SK-N-SH treated with all-trans-retinoic acid at 6 μM for 48 hours (cell line): ENCODE measurements at regions not wholly inside any gene's neighbourhood (a gene's known extent, or its start where the extent isn't known, plus 50 kb on each side); places are given as distances from the start of the nearest gene placed in this dataset.

Experiments used
- ARNTL ChIP-seq: fragments of 450-650 bp; formaldehyde crosslinking; IDR thresholded peaks from 2 replicates; pipeline ENCODE4 v1.5.0; 2020; ENCODE audit warnings: low read depth, mild to moderate bottlenecking, moderate library complexity, borderline replicate concordance
- CSRNP3 ChIP-seq: fragments of 250-450 bp; sonication (Bioruptor Pico); IDR thresholded peaks from 2 replicates; pipeline ENCODE4 v1.5.1; 2021; ENCODE audit warnings: mild to moderate bottlenecking, moderate library complexity
- ESRRG ChIP-seq: fragments of 250-450 bp; sonication (Bioruptor Pico); IDR thresholded peaks from 2 replicates; pipeline ENCODE4 v1.6.1; 2021; ENCODE audit warnings: mild to moderate bottlenecking
- GLIS3 ChIP-seq: fragments of 250-450 bp; sonication (Bioruptor Pico); IDR thresholded peaks from 2 replicates; pipeline ENCODE4 v1.5.0; 2020; ENCODE audit warnings: mild to moderate bottlenecking, moderate library complexity
- ISL1 ChIP-seq: fragments of 250-450 bp; sonication (Bioruptor Pico); IDR thresholded peaks from 2 replicates; pipeline ENCODE4 v2.1.2; 2022; ENCODE audit warnings: mild to moderate bottlenecking, moderate library complexity
- PATZ1 ChIP-seq: fragments of 250-450 bp; sonication (Bioruptor Pico); IDR thresholded peaks from 2 replicates; pipeline ENCODE4 v1.8.0; 2020; ENCODE audit warnings: mild to moderate bottlenecking, moderate library complexity, borderline replicate concordance
- PPARA ChIP-seq: fragments of 250-450 bp; sonication (Bioruptor Pico); IDR thresholded peaks from 2 replicates; pipeline ENCODE4 v1.5.0; 2020; ENCODE audit warnings: mild to moderate bottlenecking, borderline replicate concordance
- RARB ChIP-seq: fragments of 250-450 bp; sonication (Bioruptor Pico); IDR thresholded peaks from 2 replicates; pipeline ENCODE4 v1.8.0; 2021; ENCODE audit warnings: mild to moderate bottlenecking, moderate library complexity
- TOX ChIP-seq: fragments of 250-450 bp; sonication (Bioruptor Pico); IDR thresholded peaks from 2 replicates; pipeline ENCODE4 v1.8.0; 2021; ENCODE audit warnings: mild to moderate bottlenecking, moderate library complexity, borderline replicate concordance
- TSHZ2 ChIP-seq: fragments of 250-450 bp; sonication (Bioruptor Pico); IDR thresholded peaks from 2 replicates; pipeline ENCODE4 v1.5.0; 2020; ENCODE audit warnings: mild to moderate bottlenecking, moderate library complexity
- ZFP30 ChIP-seq: fragments of 450-650 bp; formaldehyde crosslinking; IDR thresholded peaks from 2 replicates; pipeline ENCODE4 v1.5.0; 2022; ENCODE audit warnings: mild to moderate bottlenecking, moderate library complexity
- ZNF565 ChIP-seq: fragments of 450-650 bp; formaldehyde crosslinking; conservative IDR thresholded peaks from 2 replicates; pipeline ENCODE4 v1.5.0; 2020; ENCODE audit warnings: low read depth, mild to moderate bottlenecking, moderate library complexity
- ZNF70 ChIP-seq: fragments of 450-650 bp; formaldehyde crosslinking; IDR thresholded peaks from 2 replicates; pipeline ENCODE4 v1.5.0; 2020; ENCODE audit warnings: mild to moderate bottlenecking, moderate library complexity

- no peak for TF ChIP-seq GLIS3
- TF ChIP-seq RARB (CRISPR knock-in tag), result no peak
- TF ChIP-seq TOX, result no peak
- no peak for TF ChIP-seq ZNF565 (CRISPR knock-in tag)
- no peak for TF ChIP-seq ZFP30
- no peak for TF ChIP-seq PPARA (CRISPR knock-in tag)
- no peak for TF ChIP-seq ZNF70
- no peak for TF ChIP-seq PATZ1
- no peak for TF ChIP-seq ESRRG (CRISPR knock-in tag)
- no peak for TF ChIP-seq ISL1 (CRISPR knock-in tag)
- TF ChIP-seq TSHZ2 (CRISPR knock-in tag), result no peak
- TF ChIP-seq CSRNP3 (CRISPR knock-in tag), result no peak
- TF ChIP-seq ARNTL, result no peak
These were observed 98.1 kb upstream of the GUCY1A2 start for GRCh38 chr11:107116358-107116757.
